GM19395 (cell line): ENCODE measurements at regions not wholly inside any gene's neighbourhood (a gene's known extent, or its start where the extent isn't known, plus 50 kb on each side); places are given as distances from the start of the nearest gene placed in this dataset.

Source experiments
- ATAC-seq: cut with Tn5 transposase; IDR thresholded peaks from one replicate; pipeline ENCODE4 v1.9.1; 2021; ENCODE audit warnings: mild to moderate bottlenecking, moderate library complexity; ENCODE audit not compliant: unreplicated experiment

DNA sequence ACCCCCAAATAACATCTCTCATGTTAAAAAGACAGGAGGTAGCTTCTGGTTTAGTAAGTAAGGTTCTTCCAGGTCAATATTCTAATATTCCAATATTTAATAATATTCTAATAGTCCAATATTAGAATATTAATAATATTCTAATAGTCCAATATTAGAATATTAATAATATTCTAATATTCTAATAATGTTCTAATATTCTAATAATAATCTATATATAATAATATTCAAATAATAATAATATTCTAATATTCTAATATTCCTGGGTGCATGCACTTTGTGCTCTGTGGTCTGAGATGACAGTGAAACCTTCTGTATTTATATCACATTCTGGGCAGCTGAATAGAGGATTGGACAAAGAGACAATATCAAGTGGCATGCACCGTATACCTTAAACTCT lies 96.1 kb downstream of the PCDH10 start:
- ATAC-seq, result no peak
